Embryonic facial prominence (tissue), 1 donor: ENCODE measurements at regions not wholly inside any gene's neighbourhood (a gene's known extent, or its start where the extent isn't known, plus 50 kb on each side); places are given as distances from the start of the nearest gene placed in this dataset.
"Not testable (repeated sequence)": the region's sequence is repeated elsewhere in the genome, so short reads cannot be mapped to it uniquely, and the experiment has no call there.

Source experiments
- DNase-seq: peaks from one replicate; pipeline ENCODE4 v3.0.0-alpha.2; 2016; ENCODE audit errors: extremely low spot score

GRCh38 chr7:94706996-94707740 is 51.2 kb upstream of the SGCE start:
- DNase-seq, result no peak

- DNase-seq, result no peak
These were observed 54.3 kb upstream of the SGCE start for GRCh38 chr7:94710256-94710655.

GRCh38 chr7:94722360-94722759 is 66.4 kb upstream of the SGCE start:
- DNase-seq, result not testable (repeated sequence)

- not testable (repeated sequence) for DNase-seq
These were observed 73.0 kb upstream of the SGCE start for GRCh38 chr7:94728893-94729292.

GRCh38 chr7:94738071-94738470 is 82.1 kb upstream of the SGCE start:
- no peak for DNase-seq

GRCh38 chr7:94739180-94739579 is 83.2 kb upstream of the SGCE start:
- no peak for DNase-seq

- no peak for DNase-seq
These were observed 84.6 kb upstream of the SGCE start for GRCh38 chr7:94740509-94740908.

GRCh38 chr7:94741179-94741578 is 85.2 kb upstream of the SGCE start:
- DNase-seq, result no peak

GRCh38 chr7:94748376-94748775 is 92.4 kb upstream of the SGCE start:
- DNase-seq, result no peak

GRCh38 chr7:94760446-94761100 is 104.6 kb upstream of the SGCE start:
- DNase-seq, result no peak

GRCh38 chr7:94761451-94761850 is 105.5 kb upstream of the SGCE start:
- no peak for DNase-seq

- peak; percentile 31 for DNase-seq
These were observed 107.3 kb upstream of the SGCE start for GRCh38 chr7:94763268-94763667.

- no peak for DNase-seq
These were observed 113.8 kb upstream of the SGCE start for GRCh38 chr7:94769724-94770123.

- no peak for DNase-seq
These were observed 123.0 kb upstream of the SGCE start for GRCh38 chr7:94778711-94779459.

GRCh38 chr7:94779861-94780260 is 123.9 kb upstream of the SGCE start:
- no peak for DNase-seq

GRCh38 chr7:94781236-94781635 is 125.3 kb upstream of the SGCE start:
- DNase-seq, result no peak

- DNase-seq, result no peak
These were observed 124.6 kb upstream of the PPP1R9A start for GRCh38 chr7:94782777-94783176.

GRCh38 chr7:94787285-94787684 is 120.1 kb upstream of the PPP1R9A start:
- no peak for DNase-seq

- DNase-seq, result not testable (repeated sequence)
These were observed 119.0 kb upstream of the PPP1R9A start for GRCh38 chr7:94788378-94788777.

GRCh38 chr7:94792241-94792640 is 115.2 kb upstream of the PPP1R9A start:
- no peak for DNase-seq

- not testable (repeated sequence) for DNase-seq
These were observed 110.0 kb upstream of the PPP1R9A start for GRCh38 chr7:94797404-94797803.

GRCh38 chr7:94803821-94804220 is 103.6 kb upstream of the PPP1R9A start:
- DNase-seq, result no peak

- DNase-seq, result not testable (repeated sequence)
These were observed 98.7 kb upstream of the PPP1R9A start for GRCh38 chr7:94808673-94809072.
